Bronchial epithelial cell (primary cell): ENCODE measurements at regions not wholly inside any gene's neighbourhood (a gene's known extent, or its start where the extent isn't known, plus 50 kb on each side); places are given as distances from the start of the nearest gene placed in this dataset.

Experiments used
- DNase-seq: peaks from one replicate; pipeline ENCODE4 v3.0.0-alpha.2; 2010; ENCODE audit warnings: low read depth
- FAIRE-seq: peaks from 2 replicates; lab custom pipeline; 2011; peaks lifted over from hg19 to GRCh38; lab: Jason Lieb, UNC
- H3K27me3 ChIP-seq: 2 replicates; pipeline ENCODE4 v1.5.1; 2011; ENCODE audit warnings: low read length; ENCODE audit not compliant: control insufficient read depth, insufficient read depth
- H3K36me3 ChIP-seq: 2 replicates; pipeline ENCODE4 v1.5.1; 2011; ENCODE audit warnings: low read length; ENCODE audit not compliant: control insufficient read depth, insufficient read depth
- H3K4me3 ChIP-seq: 2 replicates; pipeline ENCODE4 v1.5.1; 2011; ENCODE audit warnings: mild to moderate bottlenecking, low read depth, low read length, control low read depth
- TF ChIP-seq, protein P1 (sequence below): IDR thresholded peaks from 2 replicates; pipeline ENCODE4 v1.5.1; 2011; ENCODE audit warnings: mild to moderate bottlenecking, moderate library complexity, low read length, control low read depth, inconsistent platforms; ENCODE audit not compliant: insufficient read depth, severe bottlenecking

DNA sequence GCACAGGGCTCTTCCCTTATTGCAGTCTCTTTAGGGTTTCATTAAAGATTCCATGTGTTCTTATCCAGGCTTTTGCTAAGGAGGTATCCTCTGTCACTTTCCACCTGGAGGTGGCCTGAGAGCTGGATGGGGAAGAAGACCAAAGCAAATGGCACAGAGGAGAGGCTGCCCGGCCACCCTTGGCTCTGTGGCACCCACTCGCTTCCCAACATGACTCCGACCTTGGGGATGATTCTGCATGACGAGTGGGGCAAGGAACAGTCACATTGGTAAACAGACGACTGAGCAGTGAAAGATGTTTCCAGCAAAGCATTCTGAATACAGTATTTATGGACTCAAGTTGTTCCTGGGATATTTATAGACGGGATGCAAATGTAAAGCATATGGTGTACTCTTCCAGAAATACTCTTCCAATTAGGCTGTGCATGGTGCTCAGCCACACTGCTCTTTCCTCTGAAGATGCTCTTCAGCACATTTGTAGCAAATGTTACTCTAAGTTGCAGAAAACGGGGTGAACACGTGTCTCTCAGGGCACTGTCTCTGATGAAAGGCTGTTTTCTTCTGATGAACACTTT lies 377.1 kb upstream of the HS6ST1 start:
- no peaks in the 10 kb centered on the region for H3K27me3 ChIP-seq
- no peaks in the 10 kb centered on the region for H3K36me3 ChIP-seq
- H3K4me3 ChIP-seq = no peak overlapping the region
- DNase-seq (no peak), FAIRE-seq (no peak)
- TF ChIP-seq, protein P1, sequence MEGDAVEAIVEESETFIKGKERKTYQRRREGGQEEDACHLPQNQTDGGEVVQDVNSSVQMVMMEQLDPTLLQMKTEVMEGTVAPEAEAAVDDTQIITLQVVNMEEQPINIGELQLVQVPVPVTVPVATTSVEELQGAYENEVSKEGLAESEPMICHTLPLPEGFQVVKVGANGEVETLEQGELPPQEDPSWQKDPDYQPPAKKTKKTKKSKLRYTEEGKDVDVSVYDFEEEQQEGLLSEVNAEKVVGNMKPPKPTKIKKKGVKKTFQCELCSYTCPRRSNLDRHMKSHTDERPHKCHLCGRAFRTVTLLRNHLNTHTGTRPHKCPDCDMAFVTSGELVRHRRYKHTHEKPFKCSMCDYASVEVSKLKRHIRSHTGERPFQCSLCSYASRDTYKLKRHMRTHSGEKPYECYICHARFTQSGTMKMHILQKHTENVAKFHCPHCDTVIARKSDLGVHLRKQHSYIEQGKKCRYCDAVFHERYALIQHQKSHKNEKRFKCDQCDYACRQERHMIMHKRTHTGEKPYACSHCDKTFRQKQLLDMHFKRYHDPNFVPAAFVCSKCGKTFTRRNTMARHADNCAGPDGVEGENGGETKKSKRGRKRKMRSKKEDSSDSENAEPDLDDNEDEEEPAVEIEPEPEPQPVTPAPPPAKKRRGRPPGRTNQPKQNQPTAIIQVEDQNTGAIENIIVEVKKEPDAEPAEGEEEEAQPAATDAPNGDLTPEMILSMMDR = no peak

DNA sequence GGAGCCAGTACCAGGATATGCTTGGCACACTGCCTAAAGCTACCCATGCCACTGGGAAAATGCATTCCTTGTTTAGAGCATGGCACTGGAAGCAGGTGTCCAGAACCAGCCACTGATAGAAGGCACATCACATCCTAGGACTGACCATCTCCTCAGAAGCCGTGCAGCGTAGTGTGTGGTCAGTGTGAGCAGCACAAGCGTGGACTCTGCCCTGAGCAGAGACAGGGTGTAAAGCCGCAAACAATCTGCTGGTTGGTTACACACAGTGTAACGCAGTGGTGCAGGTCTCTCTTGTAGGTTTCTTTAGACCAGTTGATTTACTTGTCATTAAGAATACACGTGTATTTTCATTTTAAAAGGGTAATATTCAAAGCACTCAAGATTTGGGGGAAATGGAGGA lies 377.8 kb upstream of the HS6ST1 start:
- no peak for DNase-seq
- peak; percentile 47 for FAIRE-seq
- TF ChIP-seq, protein P1 = no peak
- H3K4me3 ChIP-seq = no peak overlapping the region
- H3K27me3 ChIP-seq = no peaks in the 10 kb centered on the region
- no peaks in the 10 kb centered on the region for H3K36me3 ChIP-seq

DNA sequence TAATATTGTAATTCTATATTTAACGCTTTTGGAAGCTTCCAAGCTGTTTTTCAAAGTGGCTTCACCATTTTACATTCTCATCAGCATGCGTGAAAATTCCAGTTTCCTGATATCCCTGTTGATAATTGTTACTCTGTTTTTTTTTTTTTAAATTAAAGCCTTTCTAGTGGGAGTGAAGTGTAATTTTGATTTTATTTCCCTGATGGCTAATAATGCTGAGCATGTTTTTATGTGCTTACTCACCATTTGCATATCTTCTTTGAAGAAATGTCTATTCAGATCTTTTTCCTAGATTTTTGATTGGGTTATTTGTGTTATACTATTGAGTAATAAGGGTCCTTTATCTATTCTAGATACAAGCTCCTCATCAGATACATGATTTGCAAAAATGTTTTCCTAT lies 382.8 kb upstream of the HS6ST1 start:
- H3K27me3 ChIP-seq = no peaks in the 10 kb centered on the region
- no peaks in the 10 kb centered on the region for H3K36me3 ChIP-seq
- FAIRE-seq (no peak), DNase-seq (no peak)
- TF ChIP-seq, protein P1 = no peak
- no peak overlapping the region for H3K4me3 ChIP-seq

DNA sequence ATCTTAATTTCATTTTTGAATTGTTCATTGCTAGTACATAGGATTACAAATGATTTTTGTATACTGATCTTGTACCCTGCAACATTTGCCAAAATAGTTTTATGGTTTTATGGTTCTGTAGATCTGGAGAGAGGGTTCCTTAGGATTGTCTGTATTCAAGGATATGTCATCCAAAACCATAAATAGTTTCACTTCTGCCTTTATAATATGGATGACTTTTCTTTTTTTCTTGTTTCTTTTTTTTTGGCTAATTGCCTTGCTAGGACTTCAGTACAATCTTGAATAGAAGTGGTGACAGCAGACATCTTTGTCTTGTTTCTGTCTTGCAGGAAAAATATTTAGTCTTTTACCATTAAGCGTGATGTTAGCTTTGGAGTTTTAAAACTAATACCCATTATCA lies 383.9 kb upstream of the HS6ST1 start:
- H3K27me3 ChIP-seq = no peaks in the 10 kb centered on the region
- TF ChIP-seq, protein P1 = no peak
- no peak overlapping the region for H3K4me3 ChIP-seq
- H3K36me3 ChIP-seq = no peaks in the 10 kb centered on the region
- FAIRE-seq (no peak), DNase-seq (no peak)

DNA sequence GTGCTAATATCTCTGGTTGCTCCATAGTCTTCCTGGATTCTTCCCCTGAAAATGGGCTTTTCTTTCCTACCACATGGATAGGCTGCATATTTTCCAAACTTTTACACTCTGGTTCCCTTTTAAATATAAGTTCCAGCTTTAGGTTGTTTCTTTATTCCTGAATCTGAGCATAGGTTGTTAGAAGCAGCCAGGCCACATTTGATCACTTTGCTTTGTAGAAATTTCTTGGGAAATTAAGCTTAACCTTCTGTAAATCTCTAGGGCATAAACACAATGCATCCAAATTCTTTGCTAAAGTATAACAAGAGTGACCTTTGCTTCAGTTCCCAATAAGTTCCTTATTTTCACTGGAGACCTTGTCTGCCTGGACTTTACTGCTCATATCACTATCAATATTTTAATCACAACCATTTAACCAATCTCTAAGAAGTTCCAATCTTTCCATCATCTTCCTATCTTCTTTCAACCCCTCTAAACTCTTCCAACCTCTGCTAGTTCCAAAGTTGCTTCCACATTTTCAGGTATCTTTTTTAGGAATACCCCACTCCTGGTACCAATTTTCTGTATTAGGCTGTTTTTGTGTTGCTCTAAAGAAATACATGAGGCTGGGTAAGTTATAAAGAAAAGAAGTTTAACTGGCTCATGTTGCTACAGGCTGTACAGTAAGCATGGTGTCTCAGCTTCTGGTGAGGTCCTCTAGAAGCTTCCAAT lies 389.6 kb upstream of the HS6ST1 start:
- DNase-seq = no peak
- no peaks in the 10 kb centered on the region for H3K27me3 ChIP-seq
- H3K4me3 ChIP-seq = no peak overlapping the region
- H3K36me3 ChIP-seq = no peaks in the 10 kb centered on the region
- no peak for FAIRE-seq
- TF ChIP-seq, protein P1 = no peak
